ENCODE measurements at regions not wholly inside any gene's neighbourhood (a gene's known extent, or its start where the extent isn't known, plus 50 kb on each side); places are given as distances from the start of the nearest gene placed in this dataset.
"Not testable (repeated sequence)": the region's sequence is repeated elsewhere in the genome, so short reads cannot be mapped to it uniquely, and the experiment has no call there.

DNA sequence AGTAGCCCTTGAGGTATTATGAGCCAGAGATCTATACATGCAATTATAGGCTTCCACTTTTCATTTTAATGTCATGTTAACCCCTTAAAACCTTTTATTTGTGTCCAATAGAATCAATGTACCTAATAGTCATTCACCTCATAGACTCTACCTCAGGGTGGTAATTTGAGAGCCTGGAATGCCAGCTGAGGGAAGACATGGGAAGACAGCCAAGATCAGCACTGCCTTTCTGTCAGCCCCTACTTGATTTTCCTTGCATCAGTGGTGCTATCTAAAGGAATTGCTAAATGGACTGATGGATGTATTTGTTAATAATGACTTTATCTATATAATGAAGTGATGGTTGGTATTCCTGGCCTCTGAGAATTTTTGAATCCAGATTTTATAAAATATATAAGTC is 113.3 kb upstream of the GBE1 start:
- no peak for DNase-seq (ENCODE audit: low spot score)
- intact Hi-C loops (cut with DNase I) = no loop called here

DNA sequence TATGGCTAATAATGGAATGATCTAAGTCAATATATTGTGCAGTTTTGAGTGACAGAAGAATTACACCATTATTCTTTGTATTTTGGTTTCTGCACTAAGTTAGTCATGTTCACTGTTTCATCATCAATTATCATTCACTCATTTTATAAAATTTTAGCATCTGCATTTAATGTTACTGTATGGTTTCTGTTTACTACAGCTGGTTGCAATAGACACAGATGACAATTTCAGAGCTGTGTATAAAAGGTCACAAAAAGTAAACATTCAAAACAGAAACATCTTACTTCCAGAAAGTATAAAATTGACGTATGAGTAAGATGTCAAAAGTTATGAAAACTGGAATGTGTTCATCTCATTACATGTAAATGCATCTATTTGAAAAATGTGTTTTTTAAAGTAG is 111.1 kb upstream of the GBE1 start:
- no peak for DNase-seq (ENCODE audit: low spot score)
- intact Hi-C loops (cut with DNase I) = no loop called here

DNA sequence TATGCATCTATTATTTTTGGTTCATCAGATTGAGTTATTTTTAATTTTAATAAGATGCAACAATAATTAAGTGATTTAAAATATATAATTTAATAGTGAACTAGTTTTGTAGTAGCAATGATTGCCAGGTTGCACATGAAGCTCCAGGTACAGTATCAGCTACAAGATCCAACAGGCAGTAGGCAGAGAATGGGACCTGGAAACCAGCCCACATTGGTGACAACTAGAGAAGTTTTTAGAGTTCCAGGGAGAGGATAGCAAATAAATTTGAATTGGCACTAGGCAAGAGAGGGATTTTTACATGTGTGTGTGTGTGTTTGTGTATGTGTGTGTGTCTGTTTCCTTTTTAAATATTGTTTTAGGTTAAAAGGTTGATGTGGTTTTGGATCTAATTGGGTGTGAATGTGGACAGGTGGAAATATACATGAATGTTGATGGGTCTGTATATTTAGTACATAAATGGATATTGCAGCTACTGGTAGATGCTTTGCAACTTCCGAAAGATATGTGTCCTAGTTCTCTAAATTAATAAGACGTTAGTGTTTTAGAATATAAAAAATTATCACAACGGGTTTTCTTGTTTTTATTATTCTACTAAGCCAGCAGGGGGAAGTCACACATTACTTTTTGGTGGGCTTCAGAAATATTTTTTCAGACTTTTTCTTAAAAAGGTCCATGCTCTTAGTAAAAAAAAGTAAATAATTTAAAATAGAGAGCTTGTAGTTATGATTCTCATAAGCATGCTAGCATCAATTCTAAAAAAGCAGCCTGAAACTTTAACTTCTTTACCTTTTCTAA is 110.1 kb upstream of the GBE1 start:
- intact Hi-C loops (cut with DNase I) = no loop called here
- no peak for DNase-seq (ENCODE audit: low spot score)

DNA sequence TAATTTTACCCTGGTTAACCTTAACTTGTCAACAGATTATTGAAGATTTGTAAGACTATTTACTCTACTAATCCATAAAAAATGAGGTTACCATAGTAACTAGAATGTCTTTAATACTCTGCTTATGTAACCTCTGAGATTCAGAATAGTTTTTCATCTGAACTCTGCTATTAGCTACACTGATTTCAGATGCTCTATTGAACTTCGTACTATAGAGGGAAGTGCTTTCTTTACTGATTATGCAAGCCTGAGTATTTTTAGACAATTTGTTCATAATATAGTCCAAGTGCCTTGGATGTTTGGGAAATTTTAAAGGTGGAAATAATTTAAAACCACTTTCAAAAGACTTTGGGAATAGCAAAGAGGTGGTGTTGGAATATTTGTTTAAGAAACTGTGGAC is 107.9 kb upstream of the GBE1 start:
- intact Hi-C loops (cut with DNase I) = no loop called here
- no peak for DNase-seq (ENCODE audit: low spot score)

DNA sequence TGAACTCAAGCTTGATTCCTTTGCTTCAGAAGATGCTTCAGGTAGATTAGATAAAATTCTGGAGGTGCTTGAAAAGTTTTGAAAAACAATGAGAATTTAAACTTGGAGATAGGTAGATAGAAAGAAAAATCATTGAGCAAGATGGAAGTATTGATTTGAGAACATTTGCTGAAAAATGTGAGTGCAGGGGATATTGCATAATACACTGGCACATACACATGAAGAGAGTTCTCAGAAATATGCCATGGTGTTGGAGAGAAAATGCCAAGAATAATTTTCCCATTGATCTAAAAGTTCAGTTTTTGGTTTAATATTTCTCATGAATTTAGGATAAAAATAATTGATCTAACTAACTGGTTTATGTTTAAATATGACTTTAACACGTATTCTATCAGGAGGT is 107.2 kb upstream of the GBE1 start:
- intact Hi-C loops (cut with DNase I) = no loop called here

DNA sequence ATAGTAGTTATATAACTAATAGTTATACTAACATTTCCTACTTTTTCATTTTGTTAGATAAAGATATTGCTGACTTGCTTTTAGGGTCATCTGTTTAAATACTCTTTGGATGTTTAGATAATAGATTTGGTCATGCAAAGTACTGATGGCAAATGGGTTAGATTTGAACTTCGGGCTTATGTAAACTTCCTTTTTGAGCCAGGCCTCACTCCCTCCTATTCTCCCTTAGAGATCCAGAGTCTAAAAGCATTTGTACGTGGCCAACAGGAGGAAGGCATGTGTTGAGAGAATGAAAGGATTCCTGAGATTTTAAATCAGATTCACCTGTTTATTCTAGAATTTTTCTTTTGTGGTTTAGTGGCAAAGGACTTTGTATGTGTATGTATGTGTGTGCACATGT is 106.4 kb upstream of the GBE1 start:
- intact Hi-C loops (cut with DNase I) = no loop called here
- no peak for DNase-seq (ENCODE audit: low spot score)

More for the DNA sequence above, 107.2 kb upstream of the GBE1 start:
- DNase-seq (ENCODE audit: low spot score) = no peak

DNA sequence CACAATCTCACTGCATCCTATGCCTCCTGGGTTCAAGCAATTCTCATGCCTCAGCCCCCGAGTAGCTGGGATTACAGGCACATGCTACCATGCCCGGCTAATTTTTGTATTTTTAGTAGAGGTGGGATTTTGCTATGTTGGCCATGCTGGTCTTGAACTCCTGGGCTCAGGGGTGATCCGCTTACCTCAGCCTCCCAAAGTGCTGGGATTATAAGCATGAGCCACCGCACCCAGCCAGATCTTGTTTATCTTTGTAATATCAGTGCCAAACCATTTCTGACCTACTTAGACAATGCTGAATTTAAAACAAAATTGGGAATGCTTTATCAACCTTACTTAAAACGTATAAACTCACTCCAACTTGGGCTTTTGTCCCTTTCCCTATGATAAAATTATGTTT is 103.7 kb upstream of the GBE1 start:
- DNase-seq (ENCODE audit: low spot score); intact Hi-C loops (cut with DNase I): not testable (repeated sequence)

DNA sequence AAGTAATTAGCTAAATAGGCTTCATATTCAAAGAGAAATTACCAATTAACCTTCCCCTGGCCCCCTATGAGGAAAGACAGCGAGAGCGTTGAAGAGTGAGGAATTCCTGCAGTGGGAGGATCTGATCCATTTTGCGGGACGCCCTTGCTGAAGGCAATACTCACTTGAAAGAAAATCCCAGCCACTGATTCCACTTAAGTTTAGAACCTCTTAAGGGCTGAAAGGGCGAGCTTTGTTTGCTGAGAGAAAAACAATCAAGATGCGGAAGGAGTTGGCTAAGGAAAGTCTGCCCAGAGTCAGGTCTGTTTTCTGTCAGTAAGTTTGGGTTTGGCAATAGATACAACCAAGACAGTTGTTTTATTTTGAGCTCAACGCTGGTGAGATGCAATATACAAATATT is 102.8 kb upstream of the GBE1 start:
- no peak for DNase-seq (ENCODE audit: low spot score)
- intact Hi-C loops (cut with DNase I) = no loop called here

DNA sequence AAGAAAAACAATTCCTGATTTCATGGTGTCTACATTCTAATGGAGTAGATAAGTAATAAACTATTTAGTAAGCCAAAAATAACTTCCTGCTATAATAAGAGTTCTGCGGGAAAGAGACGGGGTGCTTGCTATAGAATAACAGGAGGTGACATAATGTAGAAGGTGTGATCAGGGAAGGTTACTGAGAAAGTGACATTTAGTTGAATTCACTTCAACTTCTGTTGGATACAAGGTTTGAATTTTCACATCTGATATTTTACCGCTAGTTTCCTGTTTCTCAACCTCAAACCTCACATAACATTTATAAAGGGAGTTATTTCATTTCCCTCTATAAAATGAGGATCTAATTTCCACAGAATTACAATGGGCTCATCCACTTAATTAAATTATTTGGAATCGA is 102.3 kb upstream of the GBE1 start:
- intact Hi-C loops (cut with DNase I) = no loop called here

DNA sequence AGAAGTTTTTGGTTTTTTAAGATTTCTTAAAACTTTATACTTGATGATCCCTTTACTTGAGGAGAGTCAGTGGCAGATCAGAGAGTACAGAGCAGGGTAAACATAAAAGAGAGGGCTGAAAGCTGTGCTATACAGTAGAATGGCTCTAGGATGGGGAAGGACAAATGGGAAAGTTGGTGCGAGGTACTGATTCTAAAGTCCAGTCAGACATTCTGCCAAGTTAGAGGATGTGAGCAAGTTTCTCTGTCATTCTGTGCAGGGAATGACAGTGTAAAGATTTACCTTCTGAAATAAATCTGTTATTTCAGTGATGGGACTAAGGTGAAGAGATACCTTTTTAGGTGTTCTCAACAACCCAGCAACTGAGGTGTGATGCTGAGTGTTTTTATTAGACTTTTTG is 100.1 kb upstream of the GBE1 start:
- DNase-seq (ENCODE audit: low spot score) = no peak

More for the DNA sequence above, 102.3 kb upstream of the GBE1 start:
- no peak for DNase-seq (ENCODE audit: low spot score)

DNA sequence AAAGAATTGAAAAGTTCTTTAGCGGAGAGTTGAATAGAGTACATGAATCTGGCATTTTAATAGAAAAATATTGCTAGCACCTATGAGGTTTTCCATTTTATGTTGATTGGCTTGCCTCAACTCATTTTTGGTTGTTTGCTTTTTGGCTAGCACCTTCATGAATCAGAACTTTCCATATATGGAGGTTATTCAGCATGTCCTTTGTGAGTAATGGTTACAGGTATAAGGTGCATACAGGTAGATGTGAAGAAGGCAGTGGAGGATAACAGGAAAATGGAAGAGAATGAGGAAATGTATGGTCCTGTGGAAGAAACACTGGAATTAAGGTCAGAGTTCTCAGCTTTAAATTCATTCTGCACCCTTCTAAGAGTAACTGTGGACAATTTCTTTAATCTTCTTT is 98.1 kb upstream of the GBE1 start:
- intact Hi-C loops (cut with DNase I) = no loop called here
- DNase-seq (ENCODE audit: low spot score) = no peak

More for the DNA sequence above, 100.1 kb upstream of the GBE1 start:
- intact Hi-C loops (cut with DNase I) = no loop called here

DNA sequence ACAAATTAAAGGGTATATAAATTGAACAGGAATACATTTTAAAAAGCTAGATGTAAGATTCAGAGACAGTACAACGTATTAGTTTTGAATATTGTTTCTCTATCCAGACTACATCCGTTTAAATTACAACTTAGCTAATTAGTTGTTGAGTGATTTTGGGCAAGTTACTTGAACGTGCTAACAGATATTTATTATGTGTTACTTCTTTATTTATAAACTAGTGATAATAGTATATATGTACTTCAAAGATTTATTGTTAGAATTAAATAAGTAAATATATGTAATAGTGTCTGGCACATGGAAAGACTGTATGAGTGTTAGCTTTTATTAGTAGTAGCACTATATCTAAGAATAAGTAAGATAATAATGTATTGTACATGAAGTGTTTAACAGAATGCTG is 92.0 kb upstream of the GBE1 start:
- intact Hi-C loops (cut with DNase I) = no loop called here
- DNase-seq (ENCODE audit: low spot score) = no peak

DNA sequence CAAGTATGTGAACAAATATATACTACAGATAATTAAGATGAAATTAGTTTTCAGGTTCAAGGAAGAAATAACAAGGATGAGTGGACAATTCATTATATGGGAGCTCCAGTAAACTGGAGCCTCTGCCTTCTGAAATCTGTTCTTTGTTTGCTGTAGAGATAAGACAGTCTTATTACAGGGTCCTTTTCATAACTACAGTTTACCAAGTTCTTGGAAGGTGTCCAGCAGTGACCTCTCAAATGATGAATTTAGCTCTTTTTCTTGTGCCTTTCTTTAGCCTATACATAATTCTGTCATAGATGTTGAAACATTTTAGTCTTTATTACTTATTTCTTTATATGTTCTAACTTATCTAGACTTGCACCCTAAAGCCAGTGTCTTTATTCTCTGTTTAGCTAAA is 89.7 kb upstream of the GBE1 start:
- intact Hi-C loops (cut with DNase I) = no loop called here

DNA sequence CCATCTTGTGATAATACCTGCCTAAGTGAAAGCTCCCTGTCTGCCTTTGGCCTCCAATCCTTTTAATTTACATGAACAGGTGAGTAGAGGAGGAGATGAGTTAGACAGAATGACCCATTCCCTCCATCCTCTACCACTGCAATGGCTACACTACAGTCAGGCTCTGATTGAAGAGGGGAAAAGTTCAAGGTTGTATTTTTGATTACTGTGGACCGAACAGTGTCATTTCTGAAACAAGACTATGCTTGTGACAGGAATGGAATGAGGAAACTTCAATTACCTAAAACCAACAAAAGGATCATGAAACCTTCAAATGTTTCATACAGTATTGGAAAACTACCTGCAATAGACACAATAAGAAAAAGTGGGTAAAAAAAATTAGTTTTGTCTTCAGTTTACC is 85.5 kb upstream of the GBE1 start:
- DNase-seq (ENCODE audit: low spot score) = no peak
- intact Hi-C loops (cut with DNase I) = no loop called here

More for the DNA sequence above, 89.7 kb upstream of the GBE1 start:
- no peak for DNase-seq (ENCODE audit: low spot score)

DNA sequence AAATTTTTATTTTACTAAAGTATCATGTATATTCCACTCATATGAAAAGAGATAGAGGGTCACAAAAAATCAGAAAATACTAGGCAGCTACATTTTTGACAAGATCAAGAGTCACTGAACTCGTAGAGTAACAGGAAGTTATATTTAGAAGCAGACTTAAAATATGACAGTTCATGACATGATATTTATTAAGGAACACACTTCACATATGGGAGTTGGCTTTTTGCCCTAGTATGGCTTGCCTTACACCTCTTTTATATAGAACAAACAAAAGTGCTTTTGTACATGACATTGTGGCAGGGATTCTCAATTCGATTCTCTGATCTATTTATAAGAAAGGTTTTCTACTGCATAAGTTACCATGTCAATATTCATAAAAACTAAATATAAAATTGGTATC is 80.1 kb upstream of the GBE1 start:
- intact Hi-C loops (cut with DNase I) = no loop called here
- no peak for DNase-seq (ENCODE audit: low spot score)

DNA sequence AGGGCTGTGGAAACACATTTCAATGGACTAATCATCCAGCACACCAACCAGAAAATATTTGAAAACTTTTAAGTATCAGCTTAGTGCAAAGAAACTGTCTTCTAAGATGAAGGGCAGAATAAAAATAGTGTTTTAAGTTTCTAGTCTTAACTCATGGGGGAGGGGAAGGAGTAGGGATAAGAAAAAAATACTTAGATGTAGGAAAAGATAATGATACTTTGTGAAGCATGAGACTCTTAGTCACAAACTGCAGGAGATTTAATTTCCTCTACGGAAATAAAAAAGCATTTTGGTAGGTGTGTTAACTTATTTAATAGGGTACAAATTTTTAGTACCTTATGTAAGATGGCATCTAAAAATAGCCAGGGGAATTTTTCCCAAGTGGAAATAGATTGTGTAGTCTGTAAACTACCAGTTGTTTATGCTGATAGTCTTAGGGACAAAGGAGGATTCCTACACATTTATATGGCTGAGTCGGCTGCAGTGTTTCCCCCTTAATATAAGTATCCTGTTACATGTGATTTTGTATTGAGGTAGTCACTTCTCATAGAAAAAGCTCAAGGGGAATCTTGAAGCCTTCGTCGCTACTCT is 78.2 kb upstream of the GBE1 start:
- DNase-seq (ENCODE audit: low spot score) = no peak
- intact Hi-C loops (cut with DNase I) = loop anchor here (5.0 kb wide), 1 partner anchor 77 kb away; the partner anchor contains the start of gene GBE1

DNA sequence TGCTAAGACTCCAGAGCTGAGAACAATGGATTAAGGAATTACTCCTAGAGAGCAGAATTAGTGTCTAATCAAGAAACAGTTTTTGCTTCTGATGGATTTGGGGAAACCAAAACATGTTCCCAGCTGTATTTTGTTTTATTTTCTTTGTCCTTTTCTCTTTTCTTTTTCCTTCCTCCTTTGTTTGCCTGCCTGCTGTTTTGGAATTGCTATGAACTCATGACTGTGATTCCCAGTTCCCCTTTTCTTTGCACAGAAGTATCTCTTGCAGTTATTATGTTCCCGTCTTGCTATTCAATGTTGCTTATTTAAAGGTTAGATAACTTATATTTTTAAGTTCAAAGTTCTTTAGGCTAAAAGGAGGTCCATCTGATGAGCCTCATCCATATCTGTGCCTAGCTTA is 77.0 kb upstream of the GBE1 start:
- intact Hi-C loops (cut with DNase I) = loop anchor here (5.0 kb wide), 1 partner anchor 76 kb away; the partner anchor contains the start of gene GBE1
- no peak for DNase-seq (ENCODE audit: low spot score)

DNA sequence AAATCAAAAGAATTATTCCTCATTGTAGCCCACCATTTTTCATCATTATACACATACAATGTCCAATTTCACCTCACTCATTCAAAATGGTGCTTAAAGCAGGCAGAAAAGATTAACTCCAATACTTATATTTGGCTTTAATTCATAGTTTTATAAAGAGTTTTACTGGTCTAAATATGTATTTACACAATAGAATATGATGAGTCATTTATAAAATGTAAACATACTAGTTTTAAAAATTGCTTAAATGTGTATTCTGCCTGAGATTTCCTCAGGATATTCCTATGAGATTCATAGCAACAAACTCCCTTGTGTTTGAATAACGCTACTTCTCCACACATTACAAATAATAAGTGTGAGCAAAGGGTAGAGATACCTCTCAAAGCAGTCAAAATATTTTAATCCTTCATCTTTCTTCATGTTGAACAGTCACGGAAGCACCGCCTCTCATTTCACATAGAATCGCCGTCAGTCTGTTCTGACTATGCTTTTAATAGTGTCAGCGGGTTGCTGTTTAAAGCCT is 75.7 kb upstream of the GBE1 start:
- intact Hi-C loops (cut with DNase I) = loop anchor here (5.0 kb wide), 1 partner anchor 75 kb away; the partner anchor contains the start of gene GBE1
- no peak for DNase-seq (ENCODE audit: low spot score)

DNA sequence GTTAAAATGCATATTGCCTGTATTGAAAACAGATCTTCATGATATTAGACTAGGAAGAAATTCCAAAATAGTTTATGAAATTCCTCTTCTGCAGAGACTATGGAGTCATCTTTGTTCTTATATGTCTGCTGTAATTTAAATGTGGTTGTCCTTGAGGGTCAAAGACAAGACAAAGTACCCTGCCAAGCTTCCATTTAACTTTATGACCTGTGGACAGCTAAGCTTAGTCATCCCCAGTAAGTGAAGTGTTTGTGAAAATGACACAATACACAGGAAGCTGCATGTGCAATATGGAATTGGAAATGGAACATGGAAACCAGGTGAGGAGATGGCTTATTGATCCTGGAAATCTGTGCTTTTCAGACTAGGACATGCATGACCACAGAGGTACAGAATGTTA is 68.5 kb upstream of the GBE1 start:
- intact Hi-C loops (cut with DNase I) = no loop called here
- DNase-seq (ENCODE audit: low spot score) = no peak

DNA sequence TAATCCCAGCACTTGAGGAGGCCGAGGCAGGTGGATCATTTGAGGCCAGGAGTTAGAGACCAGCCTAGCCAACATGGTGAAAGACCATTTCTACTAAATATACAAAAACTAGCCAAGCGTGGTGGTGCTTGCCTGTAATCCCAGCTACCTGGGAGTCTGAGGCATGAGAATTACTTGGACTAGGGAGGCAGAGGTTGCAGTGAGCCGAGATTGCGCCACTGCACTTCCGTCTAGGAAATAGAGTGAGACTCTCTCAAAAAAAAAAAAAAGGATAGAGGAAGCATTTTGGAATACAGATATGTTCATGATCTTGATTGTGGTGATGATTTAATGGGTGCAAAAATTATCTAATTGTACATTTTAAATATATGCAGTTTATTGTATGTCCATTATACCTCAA is 67.8 kb upstream of the GBE1 start:
- intact Hi-C loops (cut with DNase I); DNase-seq (ENCODE audit: low spot score): not testable (repeated sequence)

DNA sequence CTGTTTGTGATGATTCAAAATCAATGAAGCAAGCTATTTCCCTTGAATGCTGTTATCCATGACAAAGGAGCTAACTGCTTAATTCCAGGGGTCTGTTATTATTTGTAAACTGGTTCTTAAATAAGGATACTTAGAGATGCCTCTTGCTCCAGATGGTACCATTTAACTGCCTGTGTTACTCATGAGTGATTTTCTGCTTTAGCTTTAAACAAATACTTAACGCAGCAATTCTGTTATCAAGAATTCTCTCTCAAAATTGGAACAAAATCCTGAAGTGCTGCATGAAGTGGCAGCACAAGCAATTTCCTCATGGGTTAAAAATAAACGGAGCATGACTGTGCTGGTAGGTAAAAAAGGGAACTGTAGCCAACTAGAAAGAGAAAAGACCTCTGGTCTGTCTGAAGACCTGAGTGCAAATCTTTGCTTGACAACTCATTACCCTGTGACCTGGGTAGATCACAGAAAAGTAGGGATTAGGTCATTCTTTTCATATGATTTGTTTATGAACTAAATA is 62.5 kb upstream of the GBE1 start:
- DNase-seq (ENCODE audit: low spot score) = no peak

More for the DNA sequence above, 62.5 kb upstream of the GBE1 start:
- intact Hi-C loops (cut with DNase I) = no loop called here
